BLaER1 treated with 17β-estradiol and CSF1 and Interleukin-3, amounts not matched to agents 10 nM and 100 nM (cell line): ENCODE measurements at regions not wholly inside any gene's neighbourhood (a gene's known extent, or its start where the extent isn't known, plus 50 kb on each side); places are given as distances from the start of the nearest gene placed in this dataset.

Experiments used
- H3K27ac ChIP-seq, 11 experiments: shearing (Covaris generic); formaldehyde crosslinking; 2 replicates each; pipeline ENCODE4 v1.8.1; 2022
- H3K27me3 ChIP-seq, 11 experiments: shearing (Covaris generic); formaldehyde crosslinking; 2 replicates each; pipeline ENCODE4 v1.8.1; 2022
- H3K36me3 ChIP-seq, 11 experiments: shearing (Covaris generic); formaldehyde crosslinking; 2 replicates each; pipeline ENCODE4 v1.8.1; 2022
- H3K4me1 ChIP-seq, 10 experiments: shearing (Covaris generic); formaldehyde crosslinking; 2 replicates each; pipeline ENCODE4 v1.8.1; 2022
- H3K4me2 ChIP-seq, 11 experiments: shearing (Covaris generic); formaldehyde crosslinking; 2 replicates each; pipeline ENCODE4 v1.8.1; 2022
- H3K4me3 ChIP-seq, 10 experiments: shearing (Covaris generic); formaldehyde crosslinking; 2 replicates each; pipeline ENCODE4 v1.8.1; 2022
- H3K9ac ChIP-seq, 11 experiments: shearing (Covaris generic); formaldehyde crosslinking; 2 replicates each; pipeline ENCODE4 v1.8.1; 2022
- H3K9me3 ChIP-seq, 11 experiments: shearing (Covaris generic); formaldehyde crosslinking; replicated peaks in 1 of 11; 2 replicates each; pipeline ENCODE4 v1.8.1; 2022
- H4K20me1 ChIP-seq, 11 experiments: shearing (Covaris generic); formaldehyde crosslinking; 2 replicates each; pipeline ENCODE4 v1.8.1; 2022
- Cebpa-rat ChIP-seq, 11 experiments: shearing (Covaris generic); IDR thresholded peaks; 2 replicates each; pipeline ENCODE4 v1.8.1; 2022

DNA sequence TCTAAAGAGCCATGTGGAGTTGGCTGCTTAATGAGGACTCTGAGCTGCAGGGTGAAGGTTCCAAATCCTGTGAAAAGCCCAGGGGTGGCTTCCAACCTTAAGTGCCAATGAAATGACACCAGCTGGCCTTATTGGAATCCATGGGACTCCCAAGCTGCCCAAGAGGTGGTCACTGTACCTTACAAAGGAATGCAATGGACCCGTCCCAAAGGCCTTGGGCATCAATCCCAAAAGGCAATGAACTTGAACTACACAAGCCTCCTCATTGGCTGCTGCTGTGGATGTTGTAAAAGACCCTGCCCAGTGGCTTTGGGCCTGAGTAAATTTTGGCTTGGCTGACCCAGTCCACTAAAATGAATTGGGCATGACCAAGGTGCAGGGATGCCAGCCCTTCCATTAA is 129.3 kb downstream of the WNT5A start:
- no peak overlapping the region for H3K4me2 ChIP-seq
- no peaks in the 10 kb centered on the region for H3K4me1 ChIP-seq
- no peak for TF ChIP-seq Cebpa-rat (IDR thresholded peaks at IDR 0.05)
- H3K9ac ChIP-seq = no peak overlapping the region
- peaks cover 0 to 11% (median 0%) of the 10 kb centered on the region in 11 experiments; a peak in 5 of 22 replicates for H3K9me3 ChIP-seq
- H3K27me3 ChIP-seq = no peaks in the 10 kb centered on the region
- no peak overlapping the region for H3K4me3 ChIP-seq
- H3K27ac ChIP-seq = no peak overlapping the region
- no peaks in the 10 kb centered on the region for H4K20me1 ChIP-seq
- H3K36me3 ChIP-seq = no peaks in the 10 kb centered on the region

DNA sequence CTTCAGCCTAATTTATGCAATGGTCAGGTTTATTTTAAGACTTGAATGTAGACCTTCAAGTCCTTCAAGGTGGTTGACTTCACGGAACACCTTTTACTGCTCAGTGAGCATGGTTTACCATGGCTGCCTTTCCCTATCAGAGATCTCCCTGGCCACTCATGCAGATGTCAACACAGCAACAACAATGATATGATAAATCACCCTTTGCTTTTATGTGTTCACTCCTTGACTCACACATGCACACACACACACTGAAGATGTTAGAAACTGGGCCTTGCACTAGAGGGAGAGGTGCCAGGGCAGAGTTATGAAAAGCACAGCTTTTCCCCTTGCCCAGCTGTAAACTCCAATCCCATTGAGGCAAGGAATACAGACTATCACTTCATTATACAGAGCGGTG is 134.4 kb downstream of the WNT5A start:
- H3K27ac ChIP-seq = no peak overlapping the region
- H3K27me3 ChIP-seq = no peaks in the 10 kb centered on the region
- no peak overlapping the region for H3K4me2 ChIP-seq
- no peaks in the 10 kb centered on the region for H3K36me3 ChIP-seq
- peaks cover 0 to 6% (median 0%) of the 10 kb centered on the region in 11 experiments; a peak in 5 of 22 replicates for H3K9me3 ChIP-seq
- no peak for TF ChIP-seq Cebpa-rat (IDR thresholded peaks at IDR 0.05)
- no peaks in the 10 kb centered on the region for H3K4me1 ChIP-seq
- H4K20me1 ChIP-seq = no peaks in the 10 kb centered on the region
- no peak overlapping the region for H3K9ac ChIP-seq
- no peak overlapping the region for H3K4me3 ChIP-seq

DNA sequence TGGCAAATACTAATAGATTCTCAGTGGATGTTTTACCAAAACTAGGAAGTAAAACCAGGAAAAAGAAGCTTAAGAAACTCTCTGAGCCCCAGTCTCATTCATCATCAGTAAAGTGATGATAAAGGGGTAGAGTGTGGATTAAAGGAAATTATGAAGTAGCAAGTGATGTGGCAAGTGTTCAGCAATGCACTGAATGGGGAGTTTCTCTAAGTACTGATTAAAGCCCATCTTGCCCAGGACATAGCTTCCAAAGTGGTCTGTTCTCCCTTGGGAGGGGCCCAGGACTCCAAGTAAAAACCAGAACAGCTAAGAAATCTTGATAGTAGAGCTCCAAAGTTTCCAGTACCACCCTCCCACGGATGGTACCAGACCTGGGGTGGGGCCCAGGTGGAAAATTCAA is 137.3 kb downstream of the WNT5A start:
- Histone ChIP-seq H3K9ac (no peak overlapping the region), H3K4me2 (no peak overlapping the region), H3K27me3 (no peaks in the 10 kb centered on the region), H3K9me3 (no peaks in the 10 kb centered on the region), H3K4me3 (no peak overlapping the region), H4K20me1 (no peaks in the 10 kb centered on the region), H3K4me1 (no peaks in the 10 kb centered on the region), H3K27ac (no peak overlapping the region), H3K36me3 (no peaks in the 10 kb centered on the region)
- TF ChIP-seq Cebpa-rat (IDR thresholded peaks at IDR 0.05) = no peak

DNA sequence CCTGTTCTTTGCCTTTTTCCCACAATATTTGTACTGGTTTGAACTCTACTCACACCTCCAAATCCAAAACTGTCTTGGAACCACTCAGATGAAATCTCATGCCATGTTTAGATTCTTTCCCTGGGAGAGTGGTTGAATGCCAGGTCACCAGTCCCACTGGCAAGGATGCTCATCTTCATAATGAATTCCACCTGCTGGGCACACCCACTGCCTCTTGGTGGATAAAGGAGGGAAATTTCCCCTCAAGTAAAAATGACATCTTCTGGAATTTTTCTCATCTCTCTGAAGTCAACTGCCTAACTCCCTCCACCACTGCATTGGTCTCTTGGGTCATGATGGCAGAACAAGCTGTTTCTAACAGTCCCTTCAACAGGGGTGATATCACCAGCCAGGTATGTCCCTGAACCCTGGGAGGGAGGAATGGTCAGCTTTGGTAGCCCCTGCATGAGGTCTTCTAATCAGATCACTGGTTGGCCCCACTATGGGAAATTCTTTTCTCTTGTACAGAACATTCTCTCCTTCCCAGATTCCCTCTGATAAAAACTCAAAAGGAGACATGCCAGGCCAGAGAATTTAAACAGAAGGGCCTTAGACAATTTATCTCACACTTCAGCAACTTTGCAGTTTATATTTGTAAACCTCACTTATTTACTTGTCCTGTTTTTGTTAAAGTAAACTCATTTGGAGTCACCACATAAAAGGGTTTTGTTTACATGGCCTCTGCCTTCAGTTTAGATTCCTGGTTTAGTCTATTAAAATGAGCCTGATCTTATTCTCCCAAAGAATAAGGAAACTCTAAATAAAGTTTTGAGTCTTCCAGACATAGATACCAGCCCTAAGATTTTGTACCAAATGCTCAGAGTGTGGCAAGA is 143.4 kb downstream of the WNT5A start:
- no peak overlapping the region for H3K4me2 ChIP-seq
- H3K9ac ChIP-seq = no peak overlapping the region
- H3K27ac ChIP-seq = no peak overlapping the region
- no peaks in the 10 kb centered on the region for H3K4me1 ChIP-seq
- no peaks in the 10 kb centered on the region for H4K20me1 ChIP-seq
- TF ChIP-seq Cebpa-rat (IDR thresholded peaks at IDR 0.05) = no peak
- no peaks in the 10 kb centered on the region for H3K27me3 ChIP-seq
- no peak overlapping the region for H3K4me3 ChIP-seq
- H3K9me3 ChIP-seq = no peaks in the 10 kb centered on the region
- no peaks in the 10 kb centered on the region for H3K36me3 ChIP-seq

DNA sequence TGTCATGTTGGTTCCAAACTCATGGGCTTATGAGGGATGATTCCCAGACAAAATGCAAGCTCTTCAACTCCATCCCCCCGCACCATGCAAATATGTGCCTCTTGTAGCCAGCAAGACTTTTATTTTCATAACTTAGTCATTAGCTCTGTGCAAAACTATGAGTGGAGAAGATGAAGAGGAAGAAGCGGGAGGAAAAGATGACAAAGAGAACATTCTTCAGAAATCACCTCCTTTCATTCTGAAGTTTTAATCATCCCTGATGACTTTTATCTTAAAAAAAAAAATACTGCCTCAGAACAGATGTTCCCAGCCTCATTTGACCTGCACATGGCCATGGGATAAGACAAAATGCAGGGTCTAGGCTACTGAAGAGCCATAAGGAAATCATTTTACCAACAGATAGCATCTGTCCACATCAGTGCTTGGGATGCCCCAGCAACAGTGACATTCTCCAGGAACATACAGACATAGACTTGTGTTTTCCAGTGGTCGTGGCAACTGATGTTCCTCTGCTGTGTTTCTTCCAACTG is 145.5 kb downstream of the WNT5A start:
- Histone ChIP-seq H3K4me1 (no peaks in the 10 kb centered on the region), H4K20me1 (no peaks in the 10 kb centered on the region), H3K36me3 (no peaks in the 10 kb centered on the region), H3K27me3 (no peaks in the 10 kb centered on the region), H3K4me3 (no peak overlapping the region), H3K27ac (no peak overlapping the region), H3K4me2 (no peak overlapping the region), H3K9me3 (no peaks in the 10 kb centered on the region), H3K9ac (no peak overlapping the region)
- TF ChIP-seq Cebpa-rat (IDR thresholded peaks at IDR 0.05) = no peak

DNA sequence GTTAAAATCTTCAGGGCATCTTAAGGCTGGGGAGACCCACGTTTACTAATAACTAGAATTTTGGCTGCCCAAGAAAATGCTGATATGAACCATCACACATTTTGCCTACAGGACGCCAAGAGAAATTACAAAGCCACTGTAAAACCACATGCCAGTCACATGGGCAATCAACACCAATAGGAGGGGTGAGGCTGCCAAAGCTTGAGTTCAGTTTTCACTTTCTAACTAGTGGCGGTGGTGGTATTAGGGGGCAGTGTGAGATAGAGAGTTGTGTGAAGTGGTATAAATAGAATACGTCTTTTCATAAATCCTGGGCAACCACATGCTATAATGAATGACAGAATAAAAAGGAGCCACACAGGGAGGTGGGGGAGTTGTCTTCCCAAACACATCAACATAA is 147.3 kb downstream of the WNT5A start:
- no peak for TF ChIP-seq Cebpa-rat (IDR thresholded peaks at IDR 0.05)
- no peak overlapping the region for H3K4me2 ChIP-seq
- H3K27ac ChIP-seq = no peak overlapping the region
- H3K4me3 ChIP-seq = no peak overlapping the region
- H4K20me1 ChIP-seq = no peaks in the 10 kb centered on the region
- no peaks in the 10 kb centered on the region for H3K27me3 ChIP-seq
- H3K9me3 ChIP-seq = no peaks in the 10 kb centered on the region
- H3K9ac ChIP-seq = no peak overlapping the region
- H3K36me3 ChIP-seq = no peaks in the 10 kb centered on the region
- no peaks in the 10 kb centered on the region for H3K4me1 ChIP-seq

DNA sequence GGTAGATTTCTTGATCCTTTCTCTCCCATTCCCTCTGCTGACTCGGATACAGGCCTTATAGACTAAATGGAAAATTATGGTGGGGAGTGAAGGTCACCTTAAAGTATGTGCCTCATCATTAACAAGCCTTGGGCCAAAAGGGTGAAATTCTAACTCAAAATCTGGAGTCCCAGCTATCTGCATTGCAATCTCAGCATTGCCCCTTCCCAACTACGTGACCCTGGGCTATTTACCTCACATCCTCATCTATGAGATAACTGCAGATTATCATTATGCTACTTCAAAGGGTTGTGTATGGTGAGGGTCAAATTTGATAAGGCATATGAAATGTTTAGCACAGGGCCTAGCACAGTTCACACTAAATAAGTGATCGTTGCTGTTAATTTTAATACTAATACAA is 147.7 kb downstream of the WNT5A start:
- Histone ChIP-seq H4K20me1 (no peaks in the 10 kb centered on the region), H3K36me3 (no peaks in the 10 kb centered on the region), H3K9ac (no peak overlapping the region), H3K27ac (no peak overlapping the region), H3K9me3 (no peaks in the 10 kb centered on the region), H3K27me3 (no peaks in the 10 kb centered on the region), H3K4me3 (no peak overlapping the region), H3K4me2 (no peak overlapping the region), H3K4me1 (no peaks in the 10 kb centered on the region)
- TF ChIP-seq Cebpa-rat (IDR thresholded peaks at IDR 0.05) = no peak

DNA sequence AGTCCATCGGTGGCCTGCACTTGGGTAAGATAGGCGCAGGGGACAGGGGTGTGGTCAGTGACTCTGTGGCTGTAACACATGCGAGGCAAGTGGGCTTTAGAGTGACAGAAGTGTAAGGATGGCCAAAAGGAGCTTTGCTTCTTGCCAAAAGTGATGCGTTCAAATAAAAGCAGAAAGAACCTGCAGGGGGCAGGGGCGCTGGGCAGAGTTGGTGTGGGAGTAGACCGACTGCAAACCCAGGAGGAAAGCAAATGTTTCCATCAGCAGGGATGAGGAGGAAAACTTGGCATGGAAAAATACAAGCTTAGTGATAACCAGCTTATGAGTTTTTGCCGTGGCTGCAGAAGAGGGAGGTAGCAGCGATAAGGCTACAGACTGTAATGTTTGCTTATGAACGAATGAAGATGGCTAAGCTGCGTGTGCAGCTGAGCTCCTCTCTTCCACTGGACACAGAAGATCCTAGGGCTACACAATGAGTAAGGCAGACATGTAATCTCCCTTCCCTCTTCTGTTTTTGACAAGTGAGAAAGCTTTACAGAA is 149.4 kb downstream of the WNT5A start:
- TF ChIP-seq Cebpa-rat (IDR thresholded peaks at IDR 0.05) = no peak
- Histone ChIP-seq H3K9me3 (no peaks in the 10 kb centered on the region), H3K27me3 (no peaks in the 10 kb centered on the region), H3K36me3 (no peaks in the 10 kb centered on the region), H3K4me3 (no peak overlapping the region), H3K9ac (no peak overlapping the region), H4K20me1 (no peaks in the 10 kb centered on the region), H3K4me2 (no peak overlapping the region), H3K27ac (no peak overlapping the region), H3K4me1 (no peaks in the 10 kb centered on the region)

DNA sequence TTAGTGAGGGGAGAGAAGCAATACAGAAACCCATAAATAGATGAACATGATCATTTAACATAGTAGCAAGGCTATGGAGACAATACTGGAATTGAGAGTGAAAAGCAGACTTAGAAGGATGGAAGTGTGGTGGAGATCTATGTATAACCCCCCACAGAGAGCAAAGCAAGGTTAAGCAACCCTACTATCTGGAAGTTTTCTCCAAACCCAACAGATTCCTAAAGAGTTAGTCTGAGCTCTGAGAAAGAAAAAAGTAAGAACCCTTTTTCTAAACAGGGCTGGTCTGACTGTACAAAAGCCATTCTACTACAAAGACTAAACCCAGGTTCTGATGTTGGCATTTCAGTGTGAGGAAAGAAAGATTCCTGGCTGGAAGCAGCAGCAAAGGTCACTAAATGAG is 153.2 kb downstream of the WNT5A start:
- H3K4me2 ChIP-seq = no peak overlapping the region
- TF ChIP-seq Cebpa-rat (IDR thresholded peaks at IDR 0.05) = no peak

DNA sequence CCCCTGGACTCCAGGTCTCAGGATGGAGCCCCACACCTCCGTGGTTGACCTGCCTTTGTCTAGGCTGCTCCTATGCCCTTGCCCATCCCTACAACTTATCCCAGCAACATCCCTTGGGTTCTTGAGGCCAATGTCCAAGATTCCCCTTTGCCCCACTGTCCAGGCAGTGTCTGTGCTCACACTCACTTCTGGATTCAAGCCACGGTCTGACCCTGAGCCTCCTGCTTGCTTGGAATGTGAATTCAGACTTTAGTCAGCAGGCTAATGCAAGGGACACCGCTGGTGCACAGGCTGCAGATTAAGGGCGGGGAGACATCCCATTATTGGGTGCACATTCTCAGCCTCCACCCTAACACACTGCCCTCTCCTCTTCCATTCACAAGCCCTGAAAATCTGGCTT is 154.1 kb downstream of the WNT5A start:
- no peak for TF ChIP-seq Cebpa-rat (IDR thresholded peaks at IDR 0.05)
- Histone ChIP-seq H3K4me2 (no peak overlapping the region), H3K27me3 (no peaks in the 10 kb centered on the region), H3K9me3 (no peaks in the 10 kb centered on the region), H3K27ac (no peak overlapping the region), H3K4me3 (no peak overlapping the region), H4K20me1 (no peaks in the 10 kb centered on the region), H3K36me3 (no peaks in the 10 kb centered on the region), H3K4me1 (no peaks in the 10 kb centered on the region), H3K9ac (no peak overlapping the region)

More for the DNA sequence above, 153.2 kb downstream of the WNT5A start:
- no peaks in the 10 kb centered on the region for H3K27me3 ChIP-seq
- H3K9me3 ChIP-seq = no peaks in the 10 kb centered on the region
- H3K4me3 ChIP-seq = no peak overlapping the region
- H3K4me1 ChIP-seq = no peaks in the 10 kb centered on the region
- no peaks in the 10 kb centered on the region for H3K36me3 ChIP-seq
- no peaks in the 10 kb centered on the region for H4K20me1 ChIP-seq
- H3K9ac ChIP-seq = no peak overlapping the region
- no peak overlapping the region for H3K27ac ChIP-seq
